ENCODE measurements at regions not wholly inside any gene's neighbourhood (a gene's known extent, or its start where the extent isn't known, plus 50 kb on each side); places are given as distances from the start of the nearest gene placed in this dataset.
A peak's percentile ranks its signal among the peaks of the same experiment; 100 is the strongest.

DNA sequence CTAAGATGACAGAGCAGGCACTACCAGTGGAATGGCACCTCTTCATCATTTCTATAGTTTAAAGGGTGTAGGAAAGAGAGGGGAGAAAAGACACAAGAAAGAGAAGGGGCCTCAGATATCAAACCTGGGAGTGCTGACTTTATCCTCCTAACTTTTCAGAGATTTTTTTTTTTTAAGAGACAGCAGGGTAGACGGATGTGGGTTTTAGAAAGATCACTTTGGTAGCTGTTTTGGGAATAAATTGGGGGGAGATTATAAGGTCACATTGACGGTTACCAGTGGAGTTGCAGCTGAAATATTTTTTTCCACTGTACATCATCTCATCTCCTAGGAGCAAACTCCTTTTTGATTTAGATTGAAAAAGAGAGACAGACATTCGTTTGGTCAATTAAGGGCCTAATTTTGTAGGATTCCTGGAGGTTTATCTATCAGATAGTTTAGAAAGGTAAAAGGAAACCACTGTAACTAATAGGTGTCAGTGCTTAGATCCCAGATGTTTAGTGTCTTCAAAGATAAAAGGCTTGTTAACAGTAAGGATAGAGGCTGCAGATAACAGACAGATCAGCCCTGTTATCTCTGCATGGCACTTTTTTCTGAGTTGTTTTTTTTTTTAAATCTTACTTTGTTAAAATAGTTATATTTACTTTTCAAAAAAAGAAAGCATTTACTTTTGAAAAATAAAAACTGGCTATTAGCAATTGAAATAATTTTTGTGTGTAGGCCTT, 1057.0 kb downstream of the IGSF11 start:
- intact Hi-C loops (cut with DNase I; ENCODE audit: low total_unique reads): no loop called here
- Histone ChIP-seq H3K9me3 (no peaks in the 10 kb centered on the region), H3K4me1 (no peaks in the 10 kb centered on the region), H3K36me3 (no peaks in the 10 kb centered on the region), H3K27me3 (no peaks in the 10 kb centered on the region), H3K27ac (no peak overlapping the region), H3K4me3 (no peak overlapping the region)
- TF ChIP-seq POLR2AphosphoS5 (IDR thresholded peaks at IDR 0.05) (no peak), EP300 (IDR thresholded peaks at IDR 0.05) (no peak), POLR2A (IDR thresholded peaks at IDR 0.05) (no peak)
- TF ChIP-seq, protein P1, sequence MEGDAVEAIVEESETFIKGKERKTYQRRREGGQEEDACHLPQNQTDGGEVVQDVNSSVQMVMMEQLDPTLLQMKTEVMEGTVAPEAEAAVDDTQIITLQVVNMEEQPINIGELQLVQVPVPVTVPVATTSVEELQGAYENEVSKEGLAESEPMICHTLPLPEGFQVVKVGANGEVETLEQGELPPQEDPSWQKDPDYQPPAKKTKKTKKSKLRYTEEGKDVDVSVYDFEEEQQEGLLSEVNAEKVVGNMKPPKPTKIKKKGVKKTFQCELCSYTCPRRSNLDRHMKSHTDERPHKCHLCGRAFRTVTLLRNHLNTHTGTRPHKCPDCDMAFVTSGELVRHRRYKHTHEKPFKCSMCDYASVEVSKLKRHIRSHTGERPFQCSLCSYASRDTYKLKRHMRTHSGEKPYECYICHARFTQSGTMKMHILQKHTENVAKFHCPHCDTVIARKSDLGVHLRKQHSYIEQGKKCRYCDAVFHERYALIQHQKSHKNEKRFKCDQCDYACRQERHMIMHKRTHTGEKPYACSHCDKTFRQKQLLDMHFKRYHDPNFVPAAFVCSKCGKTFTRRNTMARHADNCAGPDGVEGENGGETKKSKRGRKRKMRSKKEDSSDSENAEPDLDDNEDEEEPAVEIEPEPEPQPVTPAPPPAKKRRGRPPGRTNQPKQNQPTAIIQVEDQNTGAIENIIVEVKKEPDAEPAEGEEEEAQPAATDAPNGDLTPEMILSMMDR (IDR thresholded peaks at IDR 0.05): no peak
- 74 to 83% (median 80%) methylated on average over 3 of the region's 3 CpGs for WGBS, 5 donors
- no peak for DNase-seq

- no peak for TF ChIP-seq EP300 (IDR thresholded peaks at IDR 0.05)
- TF ChIP-seq, protein P1 (IDR thresholded peaks at IDR 0.05): no peak
- TF ChIP-seq POLR2AphosphoS5 (IDR thresholded peaks at IDR 0.05): no peak
- no peak for TF ChIP-seq POLR2A (IDR thresholded peaks at IDR 0.05)
- H3K4me3 ChIP-seq: no peak overlapping the region
- H3K4me1 ChIP-seq: no peaks in the 10 kb centered on the region
- no peak for DNase-seq
- intact Hi-C loops (cut with DNase I; ENCODE audit: low total_unique reads): no loop called here
- no peaks in the 10 kb centered on the region for H3K36me3 ChIP-seq
- no peaks in the 10 kb centered on the region for H3K9me3 ChIP-seq
- WGBS, 5 donors: 89 to 96% (median 95%) methylated on average over 4 of the region's 4 CpGs
- no peak overlapping the region for H3K27ac ChIP-seq
- no peaks in the 10 kb centered on the region for H3K27me3 ChIP-seq
Observed at GRCh38 chr3:117979466-117979865, 1055.2 kb downstream of the IGSF11 start.

DNA sequence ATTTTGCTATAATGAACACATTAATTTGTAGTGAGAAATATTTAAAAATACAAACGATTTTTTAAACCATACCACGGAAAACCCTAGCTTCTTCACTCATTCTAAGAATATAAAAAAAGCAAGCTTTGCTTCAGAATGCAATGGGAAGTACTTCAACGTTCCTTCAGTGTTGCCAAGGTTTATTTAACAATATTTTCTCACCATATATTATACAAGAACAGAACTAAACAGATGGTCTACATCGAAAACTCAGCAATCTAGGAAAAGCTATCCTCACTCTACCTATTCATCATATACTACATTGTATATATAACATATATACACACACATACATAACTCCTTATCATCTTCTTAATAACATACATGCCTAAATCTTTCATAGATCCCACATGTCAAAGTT, 1047.4 kb downstream of the IGSF11 start:
- Histone ChIP-seq H3K27ac (no peak overlapping the region), H3K9me3 (no peaks in the 10 kb centered on the region), H3K36me3 (no peaks in the 10 kb centered on the region), H3K4me3 (no peak overlapping the region), H3K27me3 (no peaks in the 10 kb centered on the region), H3K4me1 (no peaks in the 10 kb centered on the region)
- intact Hi-C loops (cut with DNase I; ENCODE audit: low total_unique reads): no loop called here
- peak in 1 of 2 donors; percentile 21 for DNase-seq
- TF ChIP-seq, protein P1 (IDR thresholded peaks at IDR 0.05): no peak
- TF ChIP-seq EP300 (IDR thresholded peaks at IDR 0.05): no peak
- TF ChIP-seq POLR2AphosphoS5 (IDR thresholded peaks at IDR 0.05): no peak
- no peak for TF ChIP-seq POLR2A (IDR thresholded peaks at IDR 0.05)
- WGBS, 5 donors: 51 to 65% (median 64%) methylated on average over 4 of the region's 4 CpGs

DNA sequence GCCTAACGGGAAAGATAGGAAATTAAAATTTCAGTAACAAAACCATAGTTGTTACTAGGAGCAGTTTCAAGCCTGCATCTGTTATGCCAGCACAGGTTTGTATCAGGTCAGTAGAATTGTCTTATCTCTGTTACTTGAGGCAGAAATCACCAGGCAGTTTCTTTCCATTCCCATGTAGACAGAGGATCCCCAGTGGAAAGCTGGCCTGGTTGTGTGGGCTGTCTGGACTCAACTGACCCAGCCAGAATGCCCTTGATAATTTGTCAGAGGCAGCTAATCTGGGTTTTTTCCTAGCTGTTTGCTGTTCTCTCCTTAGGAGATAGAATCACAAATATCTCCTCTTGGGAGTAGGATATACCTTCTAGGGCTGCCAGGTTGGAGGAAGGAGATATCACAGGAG, 1044.7 kb downstream of the IGSF11 start:
- WGBS, 5 donors: 69 to 85% (median 81%) methylated on average over 1 of the region's 1 CpG
- Histone ChIP-seq H3K27ac (no peak overlapping the region), H3K4me1 (no peaks in the 10 kb centered on the region), H3K36me3 (no peaks in the 10 kb centered on the region), H3K4me3 (no peak overlapping the region), H3K27me3 (no peaks in the 10 kb centered on the region), H3K9me3 (no peaks in the 10 kb centered on the region)
- no peak for DNase-seq
- intact Hi-C loops (cut with DNase I; ENCODE audit: low total_unique reads): no loop called here
- TF ChIP-seq EP300 (IDR thresholded peaks at IDR 0.05): no peak
- no peak for TF ChIP-seq POLR2AphosphoS5 (IDR thresholded peaks at IDR 0.05)
- TF ChIP-seq, protein P1 (IDR thresholded peaks at IDR 0.05): no peak
- TF ChIP-seq POLR2A (IDR thresholded peaks at IDR 0.05): no peak
